ENCODE measurements at regions not wholly inside any gene's neighbourhood (a gene's known extent, or its start where the extent isn't known, plus 50 kb on each side); places are given as distances from the start of the nearest gene placed in this dataset.

DNA sequence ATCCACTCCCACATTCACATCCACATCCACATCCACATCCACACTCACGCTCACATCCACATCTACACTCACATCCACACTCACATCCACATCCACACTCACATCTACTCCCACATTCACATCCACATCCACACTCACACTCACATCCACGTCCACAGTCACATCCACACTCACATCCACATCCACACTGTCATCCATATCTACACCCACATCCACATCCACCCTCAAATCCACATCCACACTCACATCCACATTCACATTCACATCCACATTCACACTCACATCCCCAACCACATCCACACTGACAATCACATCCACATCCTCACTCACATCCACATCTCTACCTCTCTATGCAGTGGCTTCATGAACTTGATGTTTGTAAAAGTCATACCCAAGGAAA, 190.5 kb downstream of the IRX1 start:
- TF ChIP-seq, protein P1, sequence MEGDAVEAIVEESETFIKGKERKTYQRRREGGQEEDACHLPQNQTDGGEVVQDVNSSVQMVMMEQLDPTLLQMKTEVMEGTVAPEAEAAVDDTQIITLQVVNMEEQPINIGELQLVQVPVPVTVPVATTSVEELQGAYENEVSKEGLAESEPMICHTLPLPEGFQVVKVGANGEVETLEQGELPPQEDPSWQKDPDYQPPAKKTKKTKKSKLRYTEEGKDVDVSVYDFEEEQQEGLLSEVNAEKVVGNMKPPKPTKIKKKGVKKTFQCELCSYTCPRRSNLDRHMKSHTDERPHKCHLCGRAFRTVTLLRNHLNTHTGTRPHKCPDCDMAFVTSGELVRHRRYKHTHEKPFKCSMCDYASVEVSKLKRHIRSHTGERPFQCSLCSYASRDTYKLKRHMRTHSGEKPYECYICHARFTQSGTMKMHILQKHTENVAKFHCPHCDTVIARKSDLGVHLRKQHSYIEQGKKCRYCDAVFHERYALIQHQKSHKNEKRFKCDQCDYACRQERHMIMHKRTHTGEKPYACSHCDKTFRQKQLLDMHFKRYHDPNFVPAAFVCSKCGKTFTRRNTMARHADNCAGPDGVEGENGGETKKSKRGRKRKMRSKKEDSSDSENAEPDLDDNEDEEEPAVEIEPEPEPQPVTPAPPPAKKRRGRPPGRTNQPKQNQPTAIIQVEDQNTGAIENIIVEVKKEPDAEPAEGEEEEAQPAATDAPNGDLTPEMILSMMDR (IDR thresholded peaks at IDR 0.05), result no peak
- TF ChIP-seq ZFX (IDR thresholded peaks at IDR 0.05; ENCODE audit: borderline replicate concordance), result no peak
- no peak overlapping the region for H3K27ac ChIP-seq

DNA sequence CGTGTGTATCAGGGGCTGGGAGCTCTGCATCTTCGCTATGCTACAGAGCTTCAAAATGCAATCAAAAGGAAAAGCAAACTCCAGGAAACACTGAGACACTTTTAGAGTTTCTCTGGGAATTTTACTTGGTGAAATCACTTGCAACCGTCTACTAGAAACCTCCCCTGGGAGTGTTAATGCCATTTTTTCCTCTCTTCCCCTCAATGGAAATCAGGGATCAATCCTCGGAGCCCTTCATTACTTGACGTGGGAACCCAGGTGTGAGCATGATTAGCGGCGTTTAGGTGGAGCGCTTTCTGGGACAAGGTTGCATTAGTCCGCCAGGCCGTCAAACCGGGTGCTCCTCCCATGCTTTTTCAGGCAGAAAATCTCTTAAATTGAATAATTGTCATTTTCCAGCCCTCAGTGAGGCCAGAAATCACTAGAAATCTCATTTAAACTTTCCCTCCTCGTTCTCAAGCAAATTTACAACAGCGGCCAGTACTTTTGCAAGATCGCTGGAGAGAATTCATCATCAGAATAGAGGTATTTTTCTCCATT, 191.3 kb downstream of the IRX1 start:
- no peak for TF ChIP-seq ZFX (IDR thresholded peaks at IDR 0.05; ENCODE audit: borderline replicate concordance)
- TF ChIP-seq, protein P1 (IDR thresholded peaks at IDR 0.05), result no peak
- no peak overlapping the region for H3K27ac ChIP-seq

GRCh38 chr5:3787604-3788003, 192.0 kb downstream of the IRX1 start:
- H3K27ac ChIP-seq, result no peak overlapping the region
- TF ChIP-seq ZFX (IDR thresholded peaks at IDR 0.05; ENCODE audit: borderline replicate concordance), result no peak
- TF ChIP-seq, protein P1 (IDR thresholded peaks at IDR 0.05), result no peak

GRCh38 chr5:3789519-3790193, 194.0 kb downstream of the IRX1 start:
- TF ChIP-seq ZFX (IDR thresholded peaks at IDR 0.05; ENCODE audit: borderline replicate concordance), result no peak
- TF ChIP-seq, protein P1 (IDR thresholded peaks at IDR 0.05), result no peak
- no peak overlapping the region for H3K27ac ChIP-seq

DNA sequence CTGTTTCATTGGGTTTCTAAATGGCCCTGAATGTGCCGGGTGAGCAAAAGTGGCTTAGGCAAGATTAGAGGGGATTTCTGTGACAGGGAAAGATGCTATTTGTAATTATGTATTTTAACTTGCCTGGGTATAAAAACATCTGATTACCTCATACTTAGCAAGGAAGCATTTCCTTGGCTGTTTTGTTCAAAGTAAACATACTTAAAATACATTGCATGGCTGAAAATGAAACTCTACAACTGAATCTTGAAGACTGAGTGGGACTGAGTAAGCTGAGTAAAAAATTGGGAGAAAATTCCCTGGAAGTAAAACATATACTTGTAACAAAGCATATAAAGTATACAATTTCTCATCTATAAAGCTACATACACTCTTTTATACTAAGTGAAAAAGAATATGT, 197.5 kb downstream of the IRX1 start:
- H3K27ac ChIP-seq, result no peak overlapping the region
- TF ChIP-seq ZFX (IDR thresholded peaks at IDR 0.05; ENCODE audit: borderline replicate concordance), result no peak
- TF ChIP-seq, protein P1 (IDR thresholded peaks at IDR 0.05), result no peak

DNA sequence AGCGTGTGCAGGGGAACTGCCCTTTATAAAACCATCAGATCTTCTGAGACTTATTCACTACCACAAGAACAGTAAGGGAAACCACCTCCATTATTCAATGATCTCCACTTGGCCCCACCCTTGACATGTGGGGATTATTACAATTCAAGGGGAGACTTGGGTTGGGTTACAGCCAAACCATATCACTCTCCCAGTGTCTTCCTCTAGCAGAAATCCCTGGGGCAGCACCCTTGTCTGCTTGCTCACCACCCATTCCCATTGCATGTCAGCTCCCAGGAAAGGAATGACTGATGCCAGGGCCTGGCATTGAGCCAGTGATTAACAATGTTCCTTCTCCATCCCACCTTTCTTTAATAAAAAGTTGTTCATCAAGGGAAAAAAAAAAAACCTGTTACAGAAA, 199.0 kb downstream of the IRX1 start:
- TF ChIP-seq, protein P1 (IDR thresholded peaks at IDR 0.05), result no peak
- no peak overlapping the region for H3K27ac ChIP-seq

- no peak for TF ChIP-seq ZFX (IDR thresholded peaks at IDR 0.05; ENCODE audit: borderline replicate concordance)
- TF ChIP-seq, protein P1 (IDR thresholded peaks at IDR 0.05), result no peak
- no peak overlapping the region for H3K27ac ChIP-seq
Observed at GRCh38 chr5:3796736-3797135, 201.1 kb downstream of the IRX1 start.

Measured in 22Rv1 (cell line).